A673 (cell line): ENCODE measurements at regions not wholly inside any gene's neighbourhood (a gene's known extent, or its start where the extent isn't known, plus 50 kb on each side); places are given as distances from the start of the nearest gene placed in this dataset.

Experiments
- BruUV-seq: library from RNA; stranded (reverse); fragments of 400-500 nt; replicated peaks from 2 replicates; lab custom pipeline; 2021; lab: Mats Ljungman, UMichigan
- CTCF ChIA-PET: fragments of 300-600 bp; sonication (Branson Sonifier 250); formaldehyde crosslinking; loops from one replicate; lab custom pipeline; 2022; ENCODE audit warnings: antibody characterized with exemption; lab: Charles Lee
- POLR2A ChIA-PET: fragments of 300-600 bp; sonication (Branson Sonifier 250); formaldehyde crosslinking; loops from one replicate; lab custom pipeline; 2022; ENCODE audit warnings: antibody characterized with exemption; ENCODE audit not compliant: low non-redundant PET; lab: Charles Lee
- DNase-seq: peaks from one replicate; pipeline ENCODE4 v3.0.0-alpha.2; 2015; ENCODE audit warnings: low spot score
- H3K27ac ChIP-seq: fragments of 200-600 bp; sonication (generic); 2 replicates; pipeline ENCODE4 v1.5.1; 2016; ENCODE audit warnings: mixed run types, low read depth, mild to moderate bottlenecking, mixed read lengths, antibody characterized with exemption, low read length; ENCODE audit not compliant: poor library complexity, severe bottlenecking
- H3K27me3 ChIP-seq: fragments of 200-600 bp; sonication (generic); replicated peaks from 2 replicates; pipeline ENCODE4 v1.6.1; 2017; ENCODE audit warnings: mixed run types, low read depth, mild to moderate bottlenecking, mixed read lengths, antibody characterized with exemption, low read length; ENCODE audit not compliant: insufficient read depth, poor library complexity
- H3K36me3 ChIP-seq: fragments of 200-600 bp; sonication (generic); 2 replicates; pipeline ENCODE4 v1.6.1; 2016; ENCODE audit warnings: mixed run types, mild to moderate bottlenecking, mixed read lengths, antibody characterized with exemption, low read length; ENCODE audit not compliant: insufficient read depth, poor library complexity, severe bottlenecking
- H3K4me1 ChIP-seq: fragments of 200-600 bp; sonication (generic); 2 replicates; pipeline ENCODE4 v1.6.1; 2017; ENCODE audit warnings: mixed run types, mild to moderate bottlenecking, mixed read lengths, antibody characterized with exemption, low read length; ENCODE audit not compliant: insufficient read depth, poor library complexity, severe bottlenecking
- H3K4me3 ChIP-seq: fragments of 200-600 bp; sonication (generic); 2 replicates; pipeline ENCODE4 v1.5.1; 2016; ENCODE audit warnings: low read depth, mixed run types, mild to moderate bottlenecking, mixed read lengths, low read length; ENCODE audit not compliant: poor library complexity, severe bottlenecking
- H3K9me3 ChIP-seq: fragments of 200-600 bp; sonication (generic); 2 replicates; pipeline ENCODE4 v1.6.1; 2016; ENCODE audit warnings: mixed run types, low read depth, mild to moderate bottlenecking, mixed read lengths, antibody characterized with exemption, low read length; ENCODE audit not compliant: poor library complexity, severe bottlenecking
- CTCF ChIP-seq: fragments of 300-800, 200-600 bp; sonication (generic); conservative IDR thresholded peaks from 2 replicates; pipeline ENCODE4 v1.5.1; 2017; ENCODE audit warnings: low read depth, mild to moderate bottlenecking, antibody characterized with exemption, low read length, moderate library complexity, mixed read lengths
- EZH2 ChIP-seq: fragments of 200-600 bp; sonication (generic); IDR thresholded peaks from 2 replicates; pipeline ENCODE4 v1.6.1; 2017; ENCODE audit warnings: borderline replicate concordance, low read depth, mild to moderate bottlenecking, mixed read lengths, antibody characterized with exemption, low read length; ENCODE audit not compliant: poor library complexity, severe bottlenecking
- intact Hi-C: fragments of 100-400 bp; cut with micrococcal nuclease; formaldehyde crosslinking; loops from one replicate; pipeline ENCODE4 v1.10.0; 2022; ENCODE audit not compliant: unreplicated experiment

GRCh38 chr15:25982736-25983135, 119.6 kb upstream of the ATP10A start:
- CTCF ChIA-PET: no interaction called here
- no peak overlapping the region for H3K4me3 ChIP-seq
- peaks cover 35% of the 10 kb centered on the region for H3K9me3 ChIP-seq
- H3K4me1 ChIP-seq: no peaks in the 10 kb centered on the region
- POLR2A ChIA-PET: no interaction called here
- BruUV-seq: no TSS peak
- H3K27me3 ChIP-seq: no peaks in the 10 kb centered on the region
- no peak for DNase-seq
- intact Hi-C loops: no loop called here
- no peaks in the 10 kb centered on the region for H3K36me3 ChIP-seq
- no peak overlapping the region for H3K27ac ChIP-seq
- TF ChIP-seq CTCF (no peak), EZH2 (no peak)

- no peaks in the 10 kb centered on the region for H3K27me3 ChIP-seq
- H3K4me3 ChIP-seq: no peak overlapping the region
- no peak for DNase-seq
- no peaks in the 10 kb centered on the region for H3K36me3 ChIP-seq
- ChIA-PET POLR2A (no interaction called here), CTCF (interaction anchor here (0.5 kb wide), 1 partner anchor 472 kb away, joined by 7 read pairs; no protein-coding TSS in a partner anchor)
- BruUV-seq: no TSS peak
- no peaks in the 10 kb centered on the region for H3K4me1 ChIP-seq
- no peak for TF ChIP-seq EZH2
- TF ChIP-seq CTCF: no peak
- peaks cover 30% of the 10 kb centered on the region for H3K9me3 ChIP-seq
- intact Hi-C loops: no loop called here
- no peak overlapping the region for H3K27ac ChIP-seq
These were observed 118.0 kb upstream of the ATP10A start for GRCh38 chr15:25981114-25981513.

GRCh38 chr15:25972141-25972675, 109.1 kb upstream of the ATP10A start:
- Histone ChIP-seq H3K27me3 (no peaks in the 10 kb centered on the region), H3K36me3 (no peaks in the 10 kb centered on the region), H3K27ac (no peak overlapping the region), H3K4me1 (no peaks in the 10 kb centered on the region), H3K9me3 (peaks cover 14% of the 10 kb centered on the region), H3K4me3 (no peak overlapping the region)
- intact Hi-C loops: no loop called here
- ChIA-PET POLR2A (no interaction called here), CTCF (no interaction called here)
- DNase-seq: no peak
- BruUV-seq: no TSS peak
- TF ChIP-seq EZH2 (no peak), CTCF (no peak)
